Hepatocyte (in vitro differentiated cells): ENCODE measurements at regions not wholly inside any gene's neighbourhood (a gene's known extent, or its start where the extent isn't known, plus 50 kb on each side); places are given as distances from the start of the nearest gene placed in this dataset.

Experiments used
- DNase-seq: peaks from one replicate; pipeline ENCODE4 v3.0.0-alpha.2; 2016; ENCODE audit warnings: low spot score
- H2AFZ ChIP-seq: fragments of 200-600 bp; sonication (generic); 2 replicates; pipeline ENCODE4 v1.6.0; 2016; ENCODE audit warnings: antibody characterized with exemption, mild to moderate bottlenecking
- H3K27ac ChIP-seq: fragments of 200-600 bp; sonication (generic); 2 replicates; pipeline ENCODE4 v1.5.1; 2016; ENCODE audit warnings: mild to moderate bottlenecking
- H3K27me3 ChIP-seq: fragments of 200-600 bp; sonication (generic); 2 replicates; pipeline ENCODE4 v1.6.1; 2016
- H3K36me3 ChIP-seq: fragments of 200-600 bp; sonication (generic); replicated peaks from 2 replicates; pipeline ENCODE4 v1.5.1; 2016; ENCODE audit warnings: low read depth; ENCODE audit not compliant: insufficient read depth
- H3K4me1 ChIP-seq: fragments of 200-600 bp; sonication (generic); 2 replicates; pipeline ENCODE4 v1.5.1; 2016; ENCODE audit warnings: mild to moderate bottlenecking, moderate library complexity; ENCODE audit not compliant: insufficient read depth
- H3K4me2 ChIP-seq: fragments of 200-600 bp; sonication (generic); 2 replicates; pipeline ENCODE4 v1.6.0; 2016
- H3K4me3 ChIP-seq: fragments of 200-600 bp; sonication (generic); 2 replicates; pipeline ENCODE4 v1.5.1; 2016; ENCODE audit warnings: mild to moderate bottlenecking
- H3K79me2 ChIP-seq: fragments of 200-600 bp; sonication (generic); 2 replicates; pipeline ENCODE4 v1.6.0; 2017; ENCODE audit warnings: mild to moderate bottlenecking
- H3K9me2 ChIP-seq: fragments of 200-600 bp; sonication (generic); replicated peaks from 2 replicates; pipeline ENCODE4 v1.6.0; 2017; ENCODE audit warnings: mild to moderate bottlenecking; ENCODE audit not compliant: insufficient read depth
- H3K9me3 ChIP-seq: fragments of 200-600 bp; sonication (generic); 2 replicates; pipeline ENCODE4 v1.5.1; 2016; ENCODE audit warnings: low read depth, mild to moderate bottlenecking
- H4K20me1 ChIP-seq: fragments of 200-600 bp; sonication (generic); 2 replicates; pipeline ENCODE4 v1.6.0; 2016; ENCODE audit warnings: mild to moderate bottlenecking; ENCODE audit not compliant: insufficient read depth, poor library complexity, severe bottlenecking
- CTCF ChIP-seq: fragments of 200-600 bp; sonication (generic); IDR thresholded peaks from 2 replicates; pipeline ENCODE4 v1.5.1; 2016; ENCODE audit warnings: antibody characterized with exemption, mild to moderate bottlenecking; ENCODE audit not compliant: poor library complexity
- EZH2 ChIP-seq: fragments of 200-600 bp; sonication (generic); IDR thresholded peaks from 2 replicates; pipeline ENCODE4 v1.6.1; 2016; ENCODE audit warnings: antibody characterized with exemption, mild to moderate bottlenecking, borderline replicate concordance
- EZH2phosphoT487 ChIP-seq: fragments of 200-600 bp; sonication (generic); IDR thresholded peaks from one replicate; pipeline ENCODE4 v1.6.1; 2018; ENCODE audit warnings: antibody characterized with exemption, mild to moderate bottlenecking, low read depth, moderate library complexity; ENCODE audit not compliant: unreplicated experiment, severe bottlenecking
- WGBS: methylation state at CpG from one replicate; pipeline ENCODE4 v1.1.6; 2016; ENCODE audit warnings: low lambda C conversion rate; ENCODE audit errors: missing lambda C conversion rate; 5-methylcytosine and 5-hydroxymethylcytosine counted together

- Histone ChIP-seq H3K36me3 (no peaks in the 10 kb centered on the region), H3K4me3 (no peak overlapping the region)
These were observed 264.1 kb downstream of the TTC8 start for GRCh38 chr14:89088530-89088929.

DNA sequence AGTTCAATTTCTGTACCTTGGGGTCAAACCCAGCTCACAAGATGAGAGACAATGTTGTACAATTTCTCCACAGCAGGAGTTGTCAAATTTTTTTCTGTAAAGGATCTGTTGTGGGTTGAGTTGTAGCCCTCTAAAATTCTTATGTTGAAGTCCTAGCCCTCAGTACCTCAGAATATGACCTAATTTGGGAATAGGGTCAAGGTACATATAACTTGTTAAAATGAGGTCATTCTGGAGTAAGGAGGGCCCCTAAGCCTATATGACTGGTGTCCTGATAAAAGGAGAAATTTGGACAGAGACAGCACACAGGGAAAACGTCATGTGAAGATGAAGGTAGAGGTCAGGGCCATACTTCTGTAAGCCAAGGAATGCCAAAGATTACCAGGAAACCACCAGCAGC, 264.9 kb downstream of the TTC8 start:
- Histone ChIP-seq H4K20me1 (no peaks in the 10 kb centered on the region), H3K27ac (no peak overlapping the region), H3K9me2 (no peaks in the 10 kb centered on the region), H3K4me2 (no peak overlapping the region), H3K4me1 (peaks cover 7% of the 10 kb centered on the region), H3K4me3 (no peak overlapping the region), H3K9me3 (no peaks in the 10 kb centered on the region), H3K36me3 (no peaks in the 10 kb centered on the region), H3K79me2 (no peaks in the 10 kb centered on the region), H2AFZ (no peak overlapping the region), H3K27me3 (no peaks in the 10 kb centered on the region)
- WGBS = 57% methylated on average over 1 of the region's 1 CpG
- TF ChIP-seq EZH2phosphoT487 (no peak), CTCF (no peak), EZH2 (no peak)
- DNase-seq = no peak

More at GRCh38 chr14:89088530-89088929, 264.1 kb downstream of the TTC8 start:
- Histone ChIP-seq H3K4me1 (peaks cover 7% of the 10 kb centered on the region), H3K27me3 (no peaks in the 10 kb centered on the region), H3K9me2 (no peaks in the 10 kb centered on the region), H4K20me1 (no peaks in the 10 kb centered on the region), H2AFZ (no peak overlapping the region), H3K9me3 (no peaks in the 10 kb centered on the region), H3K27ac (no peak overlapping the region), H3K4me2 (no peak overlapping the region), H3K79me2 (no peaks in the 10 kb centered on the region)
- TF ChIP-seq CTCF = no peak
- no peak for TF ChIP-seq EZH2phosphoT487
- TF ChIP-seq EZH2 = no peak
- WGBS = 87% methylated on average over 3 of the region's 3 CpGs
- DNase-seq = no peak

DNA sequence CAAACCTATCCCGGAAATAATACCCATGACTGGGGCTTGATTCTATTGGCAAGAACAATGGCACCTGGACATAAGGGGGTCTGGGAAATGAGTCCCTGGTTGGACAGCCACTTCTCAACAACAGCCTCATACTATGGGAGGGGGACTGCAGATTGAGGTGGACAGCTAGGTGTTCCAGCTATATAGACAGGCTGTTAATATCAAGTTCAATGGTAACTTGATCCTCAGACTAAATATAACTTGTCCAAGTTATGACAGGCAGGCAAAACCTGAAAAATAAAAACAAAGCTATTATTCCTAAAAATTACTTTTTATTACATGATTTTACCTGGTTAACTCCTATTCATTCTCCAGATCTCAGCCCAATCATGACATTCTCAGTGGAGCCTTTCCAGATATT, 267.3 kb downstream of the TTC8 start:
- DNase-seq = no peak
- Histone ChIP-seq H3K4me2 (no peak overlapping the region), H3K36me3 (no peaks in the 10 kb centered on the region), H3K79me2 (no peaks in the 10 kb centered on the region), H3K27ac (no peak overlapping the region), H3K4me3 (no peak overlapping the region), H3K9me2 (no peaks in the 10 kb centered on the region), H4K20me1 (no peaks in the 10 kb centered on the region), H2AFZ (no peak overlapping the region), H3K27me3 (no peaks in the 10 kb centered on the region), H3K9me3 (no peaks in the 10 kb centered on the region), H3K4me1 (peaks cover 7% of the 10 kb centered on the region)
- TF ChIP-seq EZH2 (no peak), CTCF (no peak), EZH2phosphoT487 (no peak)
- WGBS = 100% methylated on average over 1 of the region's 1 CpG

- WGBS = 81% methylated on average over 3 of the region's 3 CpGs
- H3K79me2 ChIP-seq = no peaks in the 10 kb centered on the region
These were observed 268.8 kb downstream of the TTC8 start for GRCh38 chr14:89093083-89093730.

More at GRCh38 chr14:89093083-89093730, 268.8 kb downstream of the TTC8 start:
- no peak for DNase-seq
- H2AFZ ChIP-seq = no peak overlapping the region
- peaks cover 7% of the 10 kb centered on the region for H3K4me1 ChIP-seq
- H3K36me3 ChIP-seq = no peaks in the 10 kb centered on the region
- H3K4me3 ChIP-seq = no peak overlapping the region
- H3K4me2 ChIP-seq = no peak overlapping the region
- H3K27me3 ChIP-seq = no peaks in the 10 kb centered on the region
- H3K9me2 ChIP-seq = no peaks in the 10 kb centered on the region
- TF ChIP-seq EZH2 (no peak), CTCF (no peak), EZH2phosphoT487 (no peak)
- no peak overlapping the region for H3K27ac ChIP-seq
- H3K9me3 ChIP-seq = no peaks in the 10 kb centered on the region
- no peaks in the 10 kb centered on the region for H4K20me1 ChIP-seq
